ENCODE measurements at regions not wholly inside any gene's neighbourhood (a gene's known extent, or its start where the extent isn't known, plus 50 kb on each side); places are given as distances from the start of the nearest gene placed in this dataset.

GRCh38 chr3:23749609-23750008 lies 56.1 kb upstream of the UBE2E1 start:
- no peak overlapping the region for H3K4me3 ChIP-seq (replicated peaks in 1 of 3; ENCODE audit: insufficient read depth in 1 of 3, low read depth in 1 of 3, low read length in 3 of 3)
- TF ChIP-seq EZH2 (IDR thresholded peaks at IDR 0.05; ENCODE audit: borderline replicate concordance, low read depth, low read length, severe bottlenecking) (no peak), JUN (IDR thresholded peaks at IDR 0.05; ENCODE audit: borderline replicate concordance, insufficient read depth, insufficient read length, low read depth) (no peak), GATA2 (IDR thresholded peaks at IDR 0.05; ENCODE audit: insufficient read depth, insufficient read length, low read depth, low read length) (no peak), MYC (IDR thresholded peaks at IDR 0.05; ENCODE audit: low read depth, low read length) (no peak), FOS (IDR thresholded peaks at IDR 0.05; ENCODE audit: borderline replicate concordance, insufficient read depth, low read length) (no peak), CTCF (IDR thresholded peaks at IDR 0.05; ENCODE audit: extremely low read depth in 1 of 2, insufficient read depth in 1 of 2, low read depth in 1 of 2, low read length in 2 of 2) (no peak)
- peaks cover 38% of the 10 kb centered on the region for H3K4me1 ChIP-seq (ENCODE audit: control insufficient read depth, extremely low read depth, insufficient read depth, low read length)
- no peaks in the 10 kb centered on the region for H3K9me3 ChIP-seq (replicated peaks; ENCODE audit: control insufficient read depth, insufficient read depth, low read length)
- no peak overlapping the region for H3K9ac ChIP-seq (replicated peaks; ENCODE audit: extremely low read depth, insufficient read depth, low read length)
- H4K20me1 ChIP-seq (replicated peaks; ENCODE audit: control insufficient read depth, extremely low read depth, insufficient read depth, low read length), result no peaks in the 10 kb centered on the region
- no peak overlapping the region for H2AFZ ChIP-seq (ENCODE audit: low read depth, low read length)
- ChIA-PET CTCF (no interaction called here), POLR2A (no interaction called here)
- no peaks in the 10 kb centered on the region for H3K9me1 ChIP-seq (replicated peaks; ENCODE audit: control insufficient read depth, extremely low read depth, insufficient read depth, low read length)
- no peaks in the 10 kb centered on the region for H3K27me3 ChIP-seq (ENCODE audit: control insufficient read depth in 2 of 2, insufficient read depth in 2 of 2, low read length in 2 of 2)
- H3K79me2 ChIP-seq (ENCODE audit: control insufficient read depth, insufficient read depth, low read length), result no peaks in the 10 kb centered on the region
- BruUV-seq (replicated peaks), result no TSS peak
- no peak for DNase-seq (ENCODE audit: low read depth, low spot score)
- H3K27ac ChIP-seq (ENCODE audit: insufficient read depth, low read depth, low read length), result no peak overlapping the region
- intact Hi-C loops (cut with micrococcal nuclease), result loop anchor here (10.0 kb wide), 1 partner anchor 425 kb away; no protein-coding TSS in a partner anchor
- no peaks in the 10 kb centered on the region for H3K36me3 ChIP-seq (ENCODE audit: control insufficient read depth in 2 of 2, extremely low read depth in 1 of 2, insufficient read depth in 2 of 2, low read length in 2 of 2)
- H3K4me2 ChIP-seq (ENCODE audit: insufficient read depth, low read length), result no peak overlapping the region
- no peak for FAIRE-seq
- dilution Hi-C loops (cut with MboI; ENCODE audit: extremely low pct_ligation_motif_present, low sequenced_read_pairs), result no loop called here

Data from endothelial cell of umbilical vein (primary cell).